ENCODE measurements at regions not wholly inside any gene's neighbourhood (a gene's known extent, or its start where the extent isn't known, plus 50 kb on each side); places are given as distances from the start of the nearest gene placed in this dataset.

- no peak for TF ChIP-seq CTCF (IDR thresholded peaks at IDR 0.05)
- TF ChIP-seq POLR2A (IDR thresholded peaks at IDR 0.05), result no peak
Measured at GRCh38 chr1:228867951-228868730, 132.9 kb downstream of the RHOU start.
